ENCODE measurements at regions not wholly inside any gene's neighbourhood (a gene's known extent, or its start where the extent isn't known, plus 50 kb on each side); places are given as distances from the start of the nearest gene placed in this dataset.

DNA sequence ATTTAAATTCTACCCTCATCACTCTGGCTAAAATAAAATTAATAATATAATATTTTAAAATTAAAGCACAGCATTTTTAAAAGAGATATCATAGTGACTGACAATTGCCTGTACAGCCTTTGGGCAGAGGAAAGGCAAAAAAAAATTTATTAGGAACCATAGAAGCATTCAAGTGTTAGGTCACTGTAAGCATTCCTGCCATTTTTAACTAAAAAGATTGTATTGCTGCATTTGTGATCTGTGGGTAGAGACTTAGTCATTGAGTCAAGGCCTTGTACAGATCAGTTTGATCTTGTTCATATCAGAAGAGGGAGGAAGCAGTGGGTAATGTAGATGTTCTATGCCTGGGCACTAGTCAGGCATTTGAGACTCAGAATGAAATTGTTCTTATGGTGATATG is 109.9 kb downstream of the LYPLAL1 start:
- no peak overlapping the region for H3K27ac Mint-ChIP-seq
- H3K4me3 Mint-ChIP-seq = no peak overlapping the region
- no peak for DNase-seq (ENCODE audit: low spot score)
- H3K4me1 Mint-ChIP-seq = no peaks in the 10 kb centered on the region
- no peak for ATAC-seq
- H3K9me3 Mint-ChIP-seq = peaks cover 5% of the 10 kb centered on the region; the same call in 1 of the 2 replicates
- H3K27me3 Mint-ChIP-seq (ENCODE audit: low read depth) = no peaks in the 10 kb centered on the region
- ChIA-PET POLR2A (no interaction called here), CTCF (no interaction called here)
- TF ChIP-seq, protein P1, sequence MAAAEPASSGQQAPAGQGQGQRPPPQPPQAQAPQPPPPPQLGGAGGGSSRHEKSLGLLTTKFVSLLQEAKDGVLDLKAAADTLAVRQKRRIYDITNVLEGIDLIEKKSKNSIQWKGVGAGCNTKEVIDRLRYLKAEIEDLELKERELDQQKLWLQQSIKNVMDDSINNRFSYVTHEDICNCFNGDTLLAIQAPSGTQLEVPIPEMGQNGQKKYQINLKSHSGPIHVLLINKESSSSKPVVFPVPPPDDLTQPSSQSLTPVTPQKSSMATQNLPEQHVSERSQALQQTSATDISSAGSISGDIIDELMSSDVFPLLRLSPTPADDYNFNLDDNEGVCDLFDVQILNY (CRISPR knock-in tag; IDR thresholded peaks at IDR 0.05) = no peak
- TF ChIP-seq, protein P2, sequence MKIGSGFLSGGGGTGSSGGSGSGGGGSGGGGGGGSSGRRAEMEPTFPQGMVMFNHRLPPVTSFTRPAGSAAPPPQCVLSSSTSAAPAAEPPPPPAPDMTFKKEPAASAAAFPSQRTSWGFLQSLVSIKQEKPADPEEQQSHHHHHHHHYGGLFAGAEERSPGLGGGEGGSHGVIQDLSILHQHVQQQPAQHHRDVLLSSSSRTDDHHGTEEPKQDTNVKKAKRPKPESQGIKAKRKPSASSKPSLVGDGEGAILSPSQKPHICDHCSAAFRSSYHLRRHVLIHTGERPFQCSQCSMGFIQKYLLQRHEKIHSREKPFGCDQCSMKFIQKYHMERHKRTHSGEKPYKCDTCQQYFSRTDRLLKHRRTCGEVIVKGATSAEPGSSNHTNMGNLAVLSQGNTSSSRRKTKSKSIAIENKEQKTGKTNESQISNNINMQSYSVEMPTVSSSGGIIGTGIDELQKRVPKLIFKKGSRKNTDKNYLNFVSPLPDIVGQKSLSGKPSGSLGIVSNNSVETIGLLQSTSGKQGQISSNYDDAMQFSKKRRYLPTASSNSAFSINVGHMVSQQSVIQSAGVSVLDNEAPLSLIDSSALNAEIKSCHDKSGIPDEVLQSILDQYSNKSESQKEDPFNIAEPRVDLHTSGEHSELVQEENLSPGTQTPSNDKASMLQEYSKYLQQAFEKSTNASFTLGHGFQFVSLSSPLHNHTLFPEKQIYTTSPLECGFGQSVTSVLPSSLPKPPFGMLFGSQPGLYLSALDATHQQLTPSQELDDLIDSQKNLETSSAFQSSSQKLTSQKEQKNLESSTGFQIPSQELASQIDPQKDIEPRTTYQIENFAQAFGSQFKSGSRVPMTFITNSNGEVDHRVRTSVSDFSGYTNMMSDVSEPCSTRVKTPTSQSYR (CRISPR knock-in tag; IDR thresholded peaks at IDR 0.05) = no peak
- TF ChIP-seq GRHL2 (CRISPR knock-in tag; IDR thresholded peaks at IDR 0.05; ENCODE audit: insufficient replicate concordance, severe bottlenecking) = no peak
- TF ChIP-seq ZNF219 (CRISPR knock-in tag; IDR thresholded peaks at IDR 0.05; ENCODE audit: borderline replicate concordance) = no peak
- no peak for TF ChIP-seq TEAD4 (CRISPR knock-in tag; IDR thresholded peaks at IDR 0.05)
- TF ChIP-seq SMAD4 (CRISPR knock-in tag; IDR thresholded peaks at IDR 0.05) = no peak
- TF ChIP-seq, protein P3, sequence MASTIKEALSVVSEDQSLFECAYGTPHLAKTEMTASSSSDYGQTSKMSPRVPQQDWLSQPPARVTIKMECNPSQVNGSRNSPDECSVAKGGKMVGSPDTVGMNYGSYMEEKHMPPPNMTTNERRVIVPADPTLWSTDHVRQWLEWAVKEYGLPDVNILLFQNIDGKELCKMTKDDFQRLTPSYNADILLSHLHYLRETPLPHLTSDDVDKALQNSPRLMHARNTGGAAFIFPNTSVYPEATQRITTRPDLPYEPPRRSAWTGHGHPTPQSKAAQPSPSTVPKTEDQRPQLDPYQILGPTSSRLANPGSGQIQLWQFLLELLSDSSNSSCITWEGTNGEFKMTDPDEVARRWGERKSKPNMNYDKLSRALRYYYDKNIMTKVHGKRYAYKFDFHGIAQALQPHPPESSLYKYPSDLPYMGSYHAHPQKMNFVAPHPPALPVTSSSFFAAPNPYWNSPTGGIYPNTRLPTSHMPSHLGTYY (CRISPR knock-in tag; IDR thresholded peaks at IDR 0.05) = no peak
- no peak for TF ChIP-seq OVOL2 (CRISPR knock-in tag; IDR thresholded peaks at IDR 0.05; ENCODE audit: borderline replicate concordance)
- no peak for TF ChIP-seq FOXJ3 (CRISPR knock-in tag; IDR thresholded peaks at IDR 0.05; ENCODE audit: borderline replicate concordance)
- no peak for TF ChIP-seq JUN (CRISPR knock-in tag; IDR thresholded peaks at IDR 0.05)
- TF ChIP-seq, protein P4, sequence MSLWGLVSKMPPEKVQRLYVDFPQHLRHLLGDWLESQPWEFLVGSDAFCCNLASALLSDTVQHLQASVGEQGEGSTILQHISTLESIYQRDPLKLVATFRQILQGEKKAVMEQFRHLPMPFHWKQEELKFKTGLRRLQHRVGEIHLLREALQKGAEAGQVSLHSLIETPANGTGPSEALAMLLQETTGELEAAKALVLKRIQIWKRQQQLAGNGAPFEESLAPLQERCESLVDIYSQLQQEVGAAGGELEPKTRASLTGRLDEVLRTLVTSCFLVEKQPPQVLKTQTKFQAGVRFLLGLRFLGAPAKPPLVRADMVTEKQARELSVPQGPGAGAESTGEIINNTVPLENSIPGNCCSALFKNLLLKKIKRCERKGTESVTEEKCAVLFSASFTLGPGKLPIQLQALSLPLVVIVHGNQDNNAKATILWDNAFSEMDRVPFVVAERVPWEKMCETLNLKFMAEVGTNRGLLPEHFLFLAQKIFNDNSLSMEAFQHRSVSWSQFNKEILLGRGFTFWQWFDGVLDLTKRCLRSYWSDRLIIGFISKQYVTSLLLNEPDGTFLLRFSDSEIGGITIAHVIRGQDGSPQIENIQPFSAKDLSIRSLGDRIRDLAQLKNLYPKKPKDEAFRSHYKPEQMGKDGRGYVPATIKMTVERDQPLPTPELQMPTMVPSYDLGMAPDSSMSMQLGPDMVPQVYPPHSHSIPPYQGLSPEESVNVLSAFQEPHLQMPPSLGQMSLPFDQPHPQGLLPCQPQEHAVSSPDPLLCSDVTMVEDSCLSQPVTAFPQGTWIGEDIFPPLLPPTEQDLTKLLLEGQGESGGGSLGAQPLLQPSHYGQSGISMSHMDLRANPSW (CRISPR knock-in tag; conservative IDR thresholded peaks at IDR 0.05; ENCODE audit: low read depth) = no peak
- H3K36me3 Mint-ChIP-seq = no peaks in the 10 kb centered on the region

DNA sequence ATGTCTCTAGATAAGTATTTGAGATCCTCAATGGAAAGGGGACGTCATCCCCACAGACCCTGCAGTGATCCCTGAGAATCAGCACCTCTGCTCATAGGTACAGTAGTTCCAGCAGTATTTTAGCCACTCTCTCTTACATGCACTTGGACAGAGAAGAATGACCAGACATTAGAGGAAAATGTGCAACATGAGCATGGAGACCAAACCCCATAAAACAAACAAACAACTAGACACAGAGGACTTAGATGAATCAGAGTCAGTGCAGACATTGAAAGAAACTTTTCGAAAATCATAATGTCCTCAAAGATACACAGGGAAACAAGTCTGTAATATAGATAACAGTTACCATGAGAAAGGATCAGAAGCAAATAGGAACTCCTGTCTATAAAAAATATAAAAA is 108.2 kb downstream of the LYPLAL1 start:
- ATAC-seq (no peak), DNase-seq (ENCODE audit: low spot score) (no peak)
- H3K4me1 Mint-ChIP-seq = no peaks in the 10 kb centered on the region
- no peaks in the 10 kb centered on the region for H3K36me3 Mint-ChIP-seq
- TF ChIP-seq, protein P5, sequence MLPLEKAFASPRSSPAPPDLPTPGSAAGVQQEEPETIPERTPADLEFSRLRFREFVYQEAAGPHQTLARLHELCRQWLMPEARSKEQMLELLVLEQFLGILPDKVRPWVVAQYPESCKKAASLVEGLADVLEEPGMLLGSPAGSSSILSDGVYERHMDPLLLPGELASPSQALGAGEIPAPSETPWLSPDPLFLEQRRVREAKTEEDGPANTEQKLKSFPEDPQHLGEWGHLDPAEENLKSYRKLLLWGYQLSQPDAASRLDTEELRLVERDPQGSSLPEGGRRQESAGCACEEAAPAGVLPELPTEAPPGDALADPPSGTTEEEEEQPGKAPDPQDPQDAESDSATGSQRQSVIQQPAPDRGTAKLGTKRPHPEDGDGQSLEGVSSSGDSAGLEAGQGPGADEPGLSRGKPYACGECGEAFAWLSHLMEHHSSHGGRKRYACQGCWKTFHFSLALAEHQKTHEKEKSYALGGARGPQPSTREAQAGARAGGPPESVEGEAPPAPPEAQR (CRISPR knock-in tag; IDR thresholded peaks at IDR 0.05) = no peak
- TF ChIP-seq, protein P6, sequence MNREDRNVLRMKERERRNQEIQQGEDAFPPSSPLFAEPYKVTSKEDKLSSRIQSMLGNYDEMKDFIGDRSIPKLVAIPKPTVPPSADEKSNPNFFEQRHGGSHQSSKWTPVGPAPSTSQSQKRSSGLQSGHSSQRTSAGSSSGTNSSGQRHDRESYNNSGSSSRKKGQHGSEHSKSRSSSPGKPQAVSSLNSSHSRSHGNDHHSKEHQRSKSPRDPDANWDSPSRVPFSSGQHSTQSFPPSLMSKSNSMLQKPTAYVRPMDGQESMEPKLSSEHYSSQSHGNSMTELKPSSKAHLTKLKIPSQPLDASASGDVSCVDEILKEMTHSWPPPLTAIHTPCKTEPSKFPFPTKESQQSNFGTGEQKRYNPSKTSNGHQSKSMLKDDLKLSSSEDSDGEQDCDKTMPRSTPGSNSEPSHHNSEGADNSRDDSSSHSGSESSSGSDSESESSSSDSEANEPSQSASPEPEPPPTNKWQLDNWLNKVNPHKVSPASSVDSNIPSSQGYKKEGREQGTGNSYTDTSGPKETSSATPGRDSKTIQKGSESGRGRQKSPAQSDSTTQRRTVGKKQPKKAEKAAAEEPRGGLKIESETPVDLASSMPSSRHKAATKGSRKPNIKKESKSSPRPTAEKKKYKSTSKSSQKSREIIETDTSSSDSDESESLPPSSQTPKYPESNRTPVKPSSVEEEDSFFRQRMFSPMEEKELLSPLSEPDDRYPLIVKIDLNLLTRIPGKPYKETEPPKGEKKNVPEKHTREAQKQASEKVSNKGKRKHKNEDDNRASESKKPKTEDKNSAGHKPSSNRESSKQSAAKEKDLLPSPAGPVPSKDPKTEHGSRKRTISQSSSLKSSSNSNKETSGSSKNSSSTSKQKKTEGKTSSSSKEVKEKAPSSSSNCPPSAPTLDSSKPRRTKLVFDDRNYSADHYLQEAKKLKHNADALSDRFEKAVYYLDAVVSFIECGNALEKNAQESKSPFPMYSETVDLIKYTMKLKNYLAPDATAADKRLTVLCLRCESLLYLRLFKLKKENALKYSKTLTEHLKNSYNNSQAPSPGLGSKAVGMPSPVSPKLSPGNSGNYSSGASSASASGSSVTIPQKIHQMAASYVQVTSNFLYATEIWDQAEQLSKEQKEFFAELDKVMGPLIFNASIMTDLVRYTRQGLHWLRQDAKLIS (CRISPR knock-in tag; IDR thresholded peaks at IDR 0.05; ENCODE audit: borderline replicate concordance) = no peak
- TF ChIP-seq ZNF263 (CRISPR knock-in tag; IDR thresholded peaks at IDR 0.05; ENCODE audit: low read depth) (no peak), IRF2 (CRISPR knock-in tag; IDR thresholded peaks at IDR 0.05; ENCODE audit: borderline replicate concordance, low read depth) (no peak), KAT7 (CRISPR knock-in tag; IDR thresholded peaks at IDR 0.05; ENCODE audit: borderline replicate concordance) (no peak), EMX1 (CRISPR knock-in tag; IDR thresholded peaks at IDR 0.05) (no peak), JUN (CRISPR knock-in tag; IDR thresholded peaks at IDR 0.05) (no peak), JAZF1 (CRISPR knock-in tag; IDR thresholded peaks at IDR 0.05) (no peak)
- TF ChIP-seq, protein P7, sequence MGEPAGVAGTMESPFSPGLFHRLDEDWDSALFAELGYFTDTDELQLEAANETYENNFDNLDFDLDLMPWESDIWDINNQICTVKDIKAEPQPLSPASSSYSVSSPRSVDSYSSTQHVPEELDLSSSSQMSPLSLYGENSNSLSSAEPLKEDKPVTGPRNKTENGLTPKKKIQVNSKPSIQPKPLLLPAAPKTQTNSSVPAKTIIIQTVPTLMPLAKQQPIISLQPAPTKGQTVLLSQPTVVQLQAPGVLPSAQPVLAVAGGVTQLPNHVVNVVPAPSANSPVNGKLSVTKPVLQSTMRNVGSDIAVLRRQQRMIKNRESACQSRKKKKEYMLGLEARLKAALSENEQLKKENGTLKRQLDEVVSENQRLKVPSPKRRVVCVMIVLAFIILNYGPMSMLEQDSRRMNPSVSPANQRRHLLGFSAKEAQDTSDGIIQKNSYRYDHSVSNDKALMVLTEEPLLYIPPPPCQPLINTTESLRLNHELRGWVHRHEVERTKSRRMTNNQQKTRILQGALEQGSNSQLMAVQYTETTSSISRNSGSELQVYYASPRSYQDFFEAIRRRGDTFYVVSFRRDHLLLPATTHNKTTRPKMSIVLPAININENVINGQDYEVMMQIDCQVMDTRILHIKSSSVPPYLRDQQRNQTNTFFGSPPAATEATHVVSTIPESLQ (CRISPR knock-in tag; IDR thresholded peaks at IDR 0.05) = no peak
- peaks cover 5% of the 10 kb centered on the region; the same call in 1 of the 2 replicates for H3K9me3 Mint-ChIP-seq
- no peak overlapping the region for H3K4me3 Mint-ChIP-seq
- no peaks in the 10 kb centered on the region for H3K27me3 Mint-ChIP-seq (ENCODE audit: low read depth)
- CTCF ChIA-PET = no interaction called here
- POLR2A ChIA-PET = no interaction called here
- no peak overlapping the region for H3K27ac Mint-ChIP-seq
